Peyer's patch (tissue), 4 donors: ENCODE measurements at regions not wholly inside any gene's neighbourhood (a gene's known extent, or its start where the extent isn't known, plus 50 kb on each side); places are given as distances from the start of the nearest gene placed in this dataset.

ENCODE experiments used
- CTCF ChIP-seq, 6 experiments: fragments of 450-650 bp in 4 of 6; fragments of 200-600 bp in 2 of 6; sonication (generic) in 1 of 6; IDR thresholded peaks; one replicate each; pipeline ENCODE4 v1.5.1; 2017 to 2019; ENCODE audit warnings: antibody characterized with exemption in 6 of 6, mild to moderate bottlenecking in 3 of 6, moderate library complexity in 1 of 6
- POLR2A ChIP-seq, 2 donors: fragments of 450-650 bp; IDR thresholded peaks; one replicate each; pipeline ENCODE4 v1.5.1; 2017; ENCODE audit warnings: antibody characterized with exemption in 2 of 2, mild to moderate bottlenecking in 2 of 2, moderate library complexity in 2 of 2

GRCh38 chr11:128231845-128232410, 355.4 kb downstream of the ETS1 start:
- TF ChIP-seq CTCF (IDR thresholded peaks at IDR 0.05) (no peak), POLR2A (IDR thresholded peaks at IDR 0.05) (no peak)
